ENCODE measurements at regions not wholly inside any gene's neighbourhood (a gene's known extent, or its start where the extent isn't known, plus 50 kb on each side); places are given as distances from the start of the nearest gene placed in this dataset.

GRCh38 chr16:65441501-65441900, 319.6 kb upstream of the CDH11 start:
- no peak overlapping the region for H3K4me3 ChIP-seq (ENCODE audit: control insufficient read depth, low read depth, low read length)
- no peak for DNase-seq (ENCODE audit: low read depth)
- no peak for TF ChIP-seq CTCF (IDR thresholded peaks at IDR 0.05; ENCODE audit: control insufficient read depth, insufficient read depth, low read depth, low read length, missing control alignments)

- no peak overlapping the region for H3K4me3 ChIP-seq (ENCODE audit: control insufficient read depth, low read depth, low read length)
- DNase-seq (ENCODE audit: low read depth), result no peak
- TF ChIP-seq CTCF (IDR thresholded peaks at IDR 0.05; ENCODE audit: control insufficient read depth, insufficient read depth, low read depth, low read length, missing control alignments), result no peak
Measured at GRCh38 chr16:65429504-65430181, 307.8 kb upstream of the CDH11 start.

GRCh38 chr16:65426484-65426883, 304.6 kb upstream of the CDH11 start:
- no peak for DNase-seq (ENCODE audit: low read depth)
- no peak overlapping the region for H3K4me3 ChIP-seq (ENCODE audit: control insufficient read depth, low read depth, low read length)
- TF ChIP-seq CTCF (IDR thresholded peaks at IDR 0.05; ENCODE audit: control insufficient read depth, insufficient read depth, low read depth, low read length, missing control alignments), result no peak

GRCh38 chr16:65422934-65423333, 301.1 kb upstream of the CDH11 start:
- no peak for TF ChIP-seq CTCF (IDR thresholded peaks at IDR 0.05; ENCODE audit: control insufficient read depth, insufficient read depth, low read depth, low read length, missing control alignments)
- DNase-seq (ENCODE audit: low read depth), result no peak
- H3K4me3 ChIP-seq (ENCODE audit: control insufficient read depth, low read depth, low read length), result no peak overlapping the region

- no peak for DNase-seq (ENCODE audit: low read depth)
- TF ChIP-seq CTCF (IDR thresholded peaks at IDR 0.05; ENCODE audit: control insufficient read depth, insufficient read depth, low read depth, low read length, missing control alignments), result no peak
- H3K4me3 ChIP-seq (ENCODE audit: control insufficient read depth, low read depth, low read length), result no peak overlapping the region
Measured at GRCh38 chr16:65421596-65421995, 299.7 kb upstream of the CDH11 start.

- no peak for TF ChIP-seq CTCF (IDR thresholded peaks at IDR 0.05; ENCODE audit: control insufficient read depth, insufficient read depth, low read depth, low read length, missing control alignments)
- H3K4me3 ChIP-seq (ENCODE audit: control insufficient read depth, low read depth, low read length), result no peak overlapping the region
- DNase-seq (ENCODE audit: low read depth), result no peak
Measured at GRCh38 chr16:65418435-65418834, 296.6 kb upstream of the CDH11 start.

Data from AG09309 (cell line).